Peyer's patch (tissue), 4 donors: ENCODE measurements at regions not wholly inside any gene's neighbourhood (a gene's known extent, or its start where the extent isn't known, plus 50 kb on each side); places are given as distances from the start of the nearest gene placed in this dataset.
A peak's percentile ranks its signal among the peaks of the same experiment; 100 is the strongest.

Experiments used
- DNase-seq, 3 donors: peaks; one replicate each; pipeline ENCODE4 v3.0.0-alpha.2; 2017 to 2019
- H3K27ac ChIP-seq, 4 donors: fragments of 200-600 bp; sonication (generic); one replicate each; pipeline ENCODE4 v1.5.1; 2016 to 2019
- H3K27me3 ChIP-seq, 2 donors: fragments of 200-600 bp; sonication (generic); one replicate each; pipeline ENCODE4 v1.5.1; 2019
- H3K36me3 ChIP-seq, 3 donors: fragments of 200-600 bp; sonication (generic); one replicate each; pipeline ENCODE4 v1.5.1; 2016 to 2019
- H3K4me1 ChIP-seq, 4 donors: fragments of 200-600 bp; sonication (generic); one replicate each; pipeline ENCODE4 v1.5.1; 2016 to 2019
- H3K4me3 ChIP-seq, 4 donors: fragments of 200-600 bp; sonication (generic); 1 replicate in 3 of 4; 2 replicates in 1 of 4; pipeline ENCODE4 v1.5.1; 2016 to 2019; ENCODE audit warnings: mild to moderate bottlenecking in 1 of 4
- H3K9me3 ChIP-seq, 4 donors: fragments of 200-600 bp; sonication (generic); one replicate each; pipeline ENCODE4 v1.5.1; 2016 to 2019; ENCODE audit warnings: mild to moderate bottlenecking in 1 of 4
- POLR2A ChIP-seq, 2 donors: fragments of 450-650 bp; IDR thresholded peaks; one replicate each; pipeline ENCODE4 v1.5.1; 2017; ENCODE audit warnings: antibody characterized with exemption in 2 of 2, mild to moderate bottlenecking in 2 of 2, moderate library complexity in 2 of 2
- TF ChIP-seq, protein P1 (sequence below), 6 experiments: fragments of 450-650 bp in 4 of 6; fragments of 200-600 bp in 2 of 6; sonication (generic) in 1 of 6; IDR thresholded peaks; one replicate each; pipeline ENCODE4 v1.5.1; 2017 to 2019; ENCODE audit warnings: antibody characterized with exemption in 6 of 6, mild to moderate bottlenecking in 3 of 6, moderate library complexity in 1 of 6

DNA sequence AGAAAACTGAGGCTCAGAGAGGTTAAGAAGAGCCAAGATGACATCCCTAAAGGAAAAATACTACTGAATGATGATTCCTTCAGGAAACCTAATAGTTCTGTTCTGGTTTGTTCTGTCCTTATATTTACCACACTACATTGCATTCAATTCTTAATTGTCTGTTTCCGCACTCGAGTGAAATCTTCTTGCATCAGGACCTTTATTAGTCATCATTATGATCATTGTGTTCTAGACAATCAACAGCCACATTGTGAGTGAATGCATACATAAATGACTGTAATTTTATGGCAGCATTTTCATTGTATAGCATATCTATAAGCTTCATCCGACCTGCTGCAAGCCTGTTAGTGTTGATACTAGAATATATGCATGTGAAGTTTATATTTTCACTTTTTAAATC, 156.7 kb upstream of the FAM241A start:
- no peaks in the 10 kb centered on the region for H3K27me3 ChIP-seq
- H3K36me3 ChIP-seq: no peaks in the 10 kb centered on the region
- TF ChIP-seq, protein P1, sequence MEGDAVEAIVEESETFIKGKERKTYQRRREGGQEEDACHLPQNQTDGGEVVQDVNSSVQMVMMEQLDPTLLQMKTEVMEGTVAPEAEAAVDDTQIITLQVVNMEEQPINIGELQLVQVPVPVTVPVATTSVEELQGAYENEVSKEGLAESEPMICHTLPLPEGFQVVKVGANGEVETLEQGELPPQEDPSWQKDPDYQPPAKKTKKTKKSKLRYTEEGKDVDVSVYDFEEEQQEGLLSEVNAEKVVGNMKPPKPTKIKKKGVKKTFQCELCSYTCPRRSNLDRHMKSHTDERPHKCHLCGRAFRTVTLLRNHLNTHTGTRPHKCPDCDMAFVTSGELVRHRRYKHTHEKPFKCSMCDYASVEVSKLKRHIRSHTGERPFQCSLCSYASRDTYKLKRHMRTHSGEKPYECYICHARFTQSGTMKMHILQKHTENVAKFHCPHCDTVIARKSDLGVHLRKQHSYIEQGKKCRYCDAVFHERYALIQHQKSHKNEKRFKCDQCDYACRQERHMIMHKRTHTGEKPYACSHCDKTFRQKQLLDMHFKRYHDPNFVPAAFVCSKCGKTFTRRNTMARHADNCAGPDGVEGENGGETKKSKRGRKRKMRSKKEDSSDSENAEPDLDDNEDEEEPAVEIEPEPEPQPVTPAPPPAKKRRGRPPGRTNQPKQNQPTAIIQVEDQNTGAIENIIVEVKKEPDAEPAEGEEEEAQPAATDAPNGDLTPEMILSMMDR (IDR thresholded peaks at IDR 0.05): no peak
- TF ChIP-seq POLR2A (IDR thresholded peaks at IDR 0.05): no peak
- H3K4me3 ChIP-seq: no peak overlapping the region
- peaks cover 0 to 21% (median 0%) of the 10 kb centered on the region in 4 donors for H3K4me1 ChIP-seq
- H3K9me3 ChIP-seq: no peaks in the 10 kb centered on the region
- DNase-seq: no peak
- no peak overlapping the region for H3K27ac ChIP-seq

DNA sequence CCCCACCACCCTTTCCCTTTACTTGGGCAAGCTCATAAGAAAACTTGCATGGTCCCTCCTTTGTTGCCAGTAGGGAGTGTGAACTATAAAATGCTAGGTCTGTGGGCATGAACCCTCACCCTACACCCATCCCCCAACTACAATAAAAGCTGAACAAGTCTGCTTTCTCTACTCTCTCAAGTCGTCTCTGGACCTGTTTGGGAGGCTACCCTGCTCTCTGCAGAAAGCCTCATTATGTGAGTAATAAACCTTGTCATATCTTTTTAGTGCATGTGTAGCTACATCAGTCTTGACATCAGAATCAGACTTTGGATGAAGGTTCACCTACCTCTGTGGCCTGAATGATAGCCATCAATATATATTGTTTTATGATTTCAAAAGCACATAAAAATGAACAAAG, 155.4 kb upstream of the FAM241A start:
- peak in 1 of 3 donors; percentile 63 for DNase-seq
- H3K9me3 ChIP-seq: no peaks in the 10 kb centered on the region
- no peaks in the 10 kb centered on the region for H3K27me3 ChIP-seq
- no peak overlapping the region for H3K4me3 ChIP-seq
- no peaks in the 10 kb centered on the region for H3K36me3 ChIP-seq
- H3K4me1 ChIP-seq: peaks cover 0 to 21% (median 0%) of the 10 kb centered on the region in 4 donors
- TF ChIP-seq POLR2A (IDR thresholded peaks at IDR 0.05): no peak
- TF ChIP-seq, protein P1 (IDR thresholded peaks at IDR 0.05): no peak
- peak overlapping the region in 1 of 4 donors; percentile 30 for H3K27ac ChIP-seq

DNA sequence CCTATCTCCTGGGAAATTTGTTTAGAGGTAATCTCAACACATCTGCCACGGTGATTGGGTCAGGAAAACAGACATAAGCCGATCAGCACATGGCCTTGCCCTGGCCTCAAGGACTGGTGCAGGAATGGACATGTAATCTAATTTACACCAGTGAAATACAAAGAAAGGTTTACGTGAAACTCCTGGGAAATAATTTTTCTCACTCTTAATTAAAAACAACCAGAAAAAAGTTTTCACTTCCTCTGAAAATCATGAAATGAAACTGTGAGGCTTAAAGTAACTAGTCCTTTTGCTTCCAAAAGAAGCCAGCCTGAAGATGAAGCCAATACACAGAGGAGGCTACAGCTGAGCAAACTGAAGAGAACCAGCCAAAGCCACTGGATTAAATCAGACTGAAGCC, 154.1 kb upstream of the FAM241A start:
- TF ChIP-seq POLR2A (IDR thresholded peaks at IDR 0.05): no peak
- TF ChIP-seq, protein P1 (IDR thresholded peaks at IDR 0.05): no peak
- no peak for DNase-seq
- peaks cover 0 to 12% (median 0%) of the 10 kb centered on the region in 4 donors for H3K4me1 ChIP-seq
- H3K36me3 ChIP-seq: no peaks in the 10 kb centered on the region
- no peaks in the 10 kb centered on the region for H3K27me3 ChIP-seq
- no peaks in the 10 kb centered on the region for H3K9me3 ChIP-seq
- H3K4me3 ChIP-seq: no peak overlapping the region
- H3K27ac ChIP-seq: peak overlapping the region in 2 of 4 donors; percentile 45 to 53

DNA sequence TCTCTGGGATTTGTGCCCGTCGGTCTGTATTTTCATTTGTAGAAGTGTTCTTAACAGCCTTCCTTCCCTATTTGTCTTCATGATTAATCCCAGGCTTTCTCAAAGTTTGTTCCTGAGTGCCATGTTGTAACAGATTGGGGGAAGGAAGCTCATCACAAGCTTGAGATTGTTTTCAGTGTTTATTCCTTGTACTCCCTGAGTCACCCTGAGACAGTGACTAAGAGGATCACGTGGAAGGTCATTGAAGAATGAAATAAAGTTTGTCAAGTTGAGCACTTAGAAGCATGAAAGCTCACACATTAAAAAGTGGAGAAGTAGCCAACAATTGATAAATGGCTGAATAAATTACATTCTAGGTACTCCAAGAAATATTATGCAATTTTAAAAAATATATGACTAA, 153.5 kb upstream of the FAM241A start:
- Histone ChIP-seq H3K27me3 (no peaks in the 10 kb centered on the region), H3K36me3 (no peaks in the 10 kb centered on the region), H3K4me3 (no peak overlapping the region), H3K27ac (peak overlapping the region in 2 of 4 donors; percentile 45 to 53), H3K9me3 (no peaks in the 10 kb centered on the region), H3K4me1 (peaks cover 0 to 10% (median 0%) of the 10 kb centered on the region in 4 donors)
- TF ChIP-seq, protein P1 (IDR thresholded peaks at IDR 0.05): no peak
- TF ChIP-seq POLR2A (IDR thresholded peaks at IDR 0.05): no peak
- peak in 1 of 3 donors; percentile 54 for DNase-seq

DNA sequence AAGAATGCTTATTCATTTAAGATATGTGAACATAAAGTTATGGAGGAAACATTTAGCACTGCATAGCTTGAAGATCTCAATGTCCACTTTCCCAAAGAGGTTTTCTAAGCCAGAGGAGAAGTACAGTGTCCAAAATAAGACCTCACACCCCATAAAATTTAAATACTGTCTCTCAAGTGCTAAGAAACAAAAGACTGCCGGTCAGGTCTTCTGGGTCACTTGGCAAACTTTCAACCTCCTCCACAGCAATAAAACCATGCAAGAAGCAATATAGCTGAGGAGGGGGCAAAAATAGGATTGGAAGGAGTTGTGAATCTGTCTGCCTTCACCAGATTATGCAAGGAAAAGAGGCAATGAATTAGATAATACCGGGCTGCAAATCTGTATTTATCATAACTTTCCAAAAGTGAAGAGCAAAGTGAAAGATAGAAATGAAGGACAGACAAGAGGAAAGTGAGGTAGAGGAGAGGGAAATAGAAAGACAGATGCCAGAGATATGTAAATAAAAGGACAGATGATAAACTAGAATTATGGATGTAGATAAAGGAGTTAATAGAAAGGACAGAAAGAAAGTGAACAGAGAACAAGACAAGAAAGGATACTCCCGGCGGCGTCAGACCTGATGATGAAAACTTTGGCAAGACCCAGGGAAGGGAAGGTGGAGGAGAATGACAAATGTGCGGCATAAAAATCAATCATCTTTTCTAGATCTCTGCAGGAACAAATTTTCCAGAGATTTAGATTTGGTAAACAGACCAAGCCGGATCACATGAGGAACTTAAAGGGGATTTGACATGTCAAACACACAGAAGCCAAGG, 152.7 kb upstream of the FAM241A start:
- H3K4me3 ChIP-seq: no peak overlapping the region
- H3K27me3 ChIP-seq: no peaks in the 10 kb centered on the region
- peaks cover 0 to 10% (median 0%) of the 10 kb centered on the region in 4 donors for H3K4me1 ChIP-seq
- no peaks in the 10 kb centered on the region for H3K36me3 ChIP-seq
- TF ChIP-seq, protein P1 (IDR thresholded peaks at IDR 0.05): no peak
- no peak for TF ChIP-seq POLR2A (IDR thresholded peaks at IDR 0.05)
- no peak overlapping the region for H3K27ac ChIP-seq
- DNase-seq: no peak
- H3K9me3 ChIP-seq: no peaks in the 10 kb centered on the region
